ENCODE measurements at regions not wholly inside any gene's neighbourhood (a gene's known extent, or its start where the extent isn't known, plus 50 kb on each side); places are given as distances from the start of the nearest gene placed in this dataset.
"Not testable (repeated sequence)": the region's sequence is repeated elsewhere in the genome, so short reads cannot be mapped to it uniquely, and the experiment has no call there.

DNA sequence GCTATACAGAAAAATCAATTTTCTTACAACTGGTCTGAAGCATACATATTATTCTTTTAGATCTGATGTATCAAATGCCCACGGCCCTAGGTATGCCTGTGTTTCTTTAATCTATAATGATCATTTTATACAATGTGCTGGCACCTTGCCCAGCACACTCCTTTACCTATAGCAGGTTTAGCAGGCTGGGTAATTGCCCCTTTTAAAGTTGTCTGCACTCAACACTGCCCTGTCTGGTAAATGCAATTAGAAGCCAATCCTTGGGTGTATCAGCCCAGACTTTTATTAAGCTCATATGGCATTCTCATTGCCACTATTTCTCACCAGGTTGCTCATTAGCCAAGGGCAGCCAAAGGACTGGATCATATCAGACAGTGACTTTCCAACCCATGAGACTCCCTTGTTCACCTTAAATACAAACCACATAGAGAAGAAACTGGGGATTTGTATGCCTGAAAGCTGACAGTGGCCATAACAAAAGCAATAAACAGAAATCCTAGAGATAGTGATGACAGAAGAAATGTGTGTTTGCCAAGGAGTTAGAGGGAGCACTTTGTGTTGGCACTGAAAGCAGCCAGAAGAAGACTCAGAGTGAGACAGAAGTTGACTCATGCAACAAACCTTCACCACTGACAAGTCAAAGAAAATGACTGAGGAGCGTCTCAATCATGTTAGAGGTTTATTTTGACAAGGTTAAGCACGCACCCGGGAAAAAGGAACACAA is 334.2 kb downstream of the SPATA31A7 start:
- not testable (repeated sequence) for DNase-seq

DNA sequence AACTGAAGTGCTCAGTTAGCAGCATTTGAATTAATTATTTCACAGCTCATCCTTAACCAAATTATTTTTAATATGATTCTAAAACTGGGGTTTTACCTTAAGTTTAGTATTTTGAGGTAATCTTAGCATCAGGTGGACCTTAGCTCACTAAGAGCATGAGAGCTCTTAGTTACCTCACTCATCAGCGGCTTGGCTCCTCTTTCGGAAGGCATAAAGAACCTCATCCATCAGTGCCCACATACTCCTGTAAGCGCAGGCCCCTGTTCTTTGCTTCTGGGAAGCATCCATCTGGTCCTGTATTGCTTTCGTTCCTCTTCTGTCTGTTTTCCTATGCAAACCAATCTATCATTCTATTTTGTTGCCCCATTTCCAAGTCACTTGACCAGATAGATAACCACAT is 335.8 kb downstream of the SPATA31A7 start:
- DNase-seq, result not testable (repeated sequence)

- not testable (repeated sequence) for DNase-seq
These were observed 360.4 kb downstream of the SPATA31A7 start for GRCh38 chr9:61550101-61550748.

GRCh38 chr9:61571403-61572127 is 381.7 kb downstream of the SPATA31A7 start:
- not testable (repeated sequence) for DNase-seq

DNA sequence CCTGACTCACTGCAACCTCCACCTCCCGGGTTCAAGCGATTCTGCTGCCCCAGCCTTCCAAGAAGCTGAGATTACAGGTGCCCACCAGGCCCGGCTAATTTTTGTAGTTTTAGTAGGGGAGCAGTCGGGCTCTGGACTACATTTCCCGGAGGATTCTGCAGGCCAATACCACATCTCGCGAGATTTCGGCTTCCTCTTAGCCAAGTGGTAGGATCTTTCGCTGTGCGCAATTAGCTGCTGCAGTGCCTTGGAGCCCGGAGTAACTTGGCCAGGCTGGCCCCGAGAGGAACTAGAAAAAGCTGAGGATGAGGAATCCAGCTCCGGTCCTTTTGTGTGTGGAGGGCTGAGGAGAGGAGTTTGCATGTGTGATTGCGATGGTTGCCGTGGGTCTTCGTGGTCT is 382.5 kb downstream of the SPATA31A7 start:
- DNase-seq, result not testable (repeated sequence)

DNA sequence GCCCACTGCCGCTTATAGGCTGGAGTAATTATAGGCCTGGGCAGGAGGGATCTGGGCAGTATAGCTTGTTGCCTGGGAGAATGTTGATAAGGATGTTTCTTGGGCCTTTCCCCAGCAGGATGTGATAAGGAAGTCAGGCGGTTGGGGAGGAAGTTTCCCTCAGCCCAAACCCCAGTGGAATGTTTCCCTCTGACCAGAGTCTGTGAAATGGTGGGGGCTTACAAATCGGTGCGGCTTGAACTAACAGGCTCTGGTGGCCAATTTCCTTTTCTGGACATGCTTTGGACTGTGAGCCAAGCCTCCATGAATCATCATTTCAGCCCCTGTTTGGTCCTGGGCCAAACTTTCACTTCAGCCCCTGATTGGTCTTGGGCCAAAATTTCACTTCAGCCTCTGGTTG is 383.6 kb downstream of the SPATA31A7 start:
- peak in 1 of 56 donors; percentile 6 for DNase-seq

All from amygdala (tissue), 56 donors.